Subcutaneous abdominal adipose tissue (tissue), 5 donors: ENCODE measurements at regions not wholly inside any gene's neighbourhood (a gene's known extent, or its start where the extent isn't known, plus 50 kb on each side); places are given as distances from the start of the nearest gene placed in this dataset.

Experiments
- H3K27ac ChIP-seq: one replicate; pipeline ENCODE4 v1.7.0; 2013; ENCODE audit warnings: low read depth, mild to moderate bottlenecking, inconsistent platforms, low read length, moderate library complexity
- H3K27me3 ChIP-seq, 5 donors: one replicate each; pipeline ENCODE4 v1.7.0; 2013; ENCODE audit warnings: low read length in 5 of 5, inconsistent platforms in 1 of 5; ENCODE audit not compliant: control insufficient read depth in 5 of 5, insufficient read depth in 4 of 5
- H3K36me3 ChIP-seq, 5 donors: one replicate each; pipeline ENCODE4 v1.7.0; 2013; ENCODE audit warnings: low read length in 5 of 5; ENCODE audit not compliant: control insufficient read depth in 5 of 5, insufficient read depth in 5 of 5
- H3K4me1 ChIP-seq, 5 donors: one replicate each; pipeline ENCODE4 v1.7.0; 2013; ENCODE audit warnings: low read length in 5 of 5, mild to moderate bottlenecking in 3 of 5, moderate library complexity in 1 of 5; ENCODE audit not compliant: control insufficient read depth in 5 of 5, insufficient read depth in 5 of 5
- H3K4me3 ChIP-seq, 5 donors: one replicate each; pipeline ENCODE4 v1.7.0; 2013; ENCODE audit warnings: low read length in 5 of 5, low read depth in 1 of 5
- H3K9ac ChIP-seq, 5 donors: one replicate each; pipeline ENCODE4 v1.7.0; 2013; ENCODE audit warnings: low read length in 5 of 5, mild to moderate bottlenecking in 4 of 5, moderate library complexity in 3 of 5
- H3K9me3 ChIP-seq, 5 donors: one replicate each; pipeline ENCODE4 v1.7.0; 2013; ENCODE audit warnings: low read length in 5 of 5; ENCODE audit not compliant: control insufficient read depth in 5 of 5
- donor health status: healthy.
- donor health status: healthy.
- donor health status: healthy.
- donor health status: healthy.
- donor health status: healthy.

- H3K9me3 ChIP-seq = no peaks in the 10 kb centered on the region
- no peak overlapping the region for H3K4me3 ChIP-seq
- H3K27ac ChIP-seq = no peak overlapping the region
- H3K36me3 ChIP-seq = no peaks in the 10 kb centered on the region
- H3K27me3 ChIP-seq = peaks cover 0 to 7% (median 0%) of the 10 kb centered on the region in 5 donors
- peaks cover 0 to 3% (median 0%) of the 10 kb centered on the region in 5 donors for H3K4me1 ChIP-seq
- no peak overlapping the region for H3K9ac ChIP-seq
Observed at GRCh38 chr5:57033503-57033902, 81.6 kb upstream of the MIER3 start.

DNA sequence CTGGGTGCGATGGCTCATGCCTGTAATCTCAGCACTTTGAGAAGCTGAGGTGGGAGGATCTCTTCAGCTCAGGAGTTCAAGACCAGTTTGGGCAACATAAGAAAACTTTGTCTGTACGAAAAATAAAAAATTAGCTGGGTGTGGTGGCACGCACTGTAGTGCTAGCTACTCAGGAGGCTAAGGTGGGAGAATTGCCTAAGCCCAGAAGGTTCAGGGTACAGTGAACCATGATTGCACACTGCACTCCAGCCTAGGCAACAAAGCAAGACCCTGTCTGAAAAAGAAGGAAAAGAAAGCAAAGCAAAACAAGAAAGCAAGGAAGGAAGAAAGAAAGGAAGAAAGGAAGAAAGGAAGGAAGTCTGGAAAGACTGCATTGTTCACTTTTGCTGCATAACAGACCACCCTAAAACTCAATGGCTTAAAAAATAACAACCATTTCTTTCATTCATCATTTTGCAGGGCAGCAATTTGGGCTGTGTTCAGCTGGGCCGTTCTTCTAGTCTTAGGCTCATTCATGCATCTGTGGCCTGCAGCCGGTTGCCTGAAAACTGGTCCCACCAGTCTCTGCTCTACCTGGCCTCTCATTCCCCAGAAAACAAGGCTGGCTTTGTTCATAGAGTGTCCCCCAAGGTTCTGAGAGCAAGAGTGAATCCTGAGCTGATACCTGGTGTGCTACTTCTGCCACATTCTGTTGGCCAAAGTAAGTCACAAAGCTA lies 82.4 kb upstream of the MIER3 start:
- peaks cover 0 to 7% (median 0%) of the 10 kb centered on the region in 5 donors for H3K27me3 ChIP-seq
- H3K9me3 ChIP-seq = no peaks in the 10 kb centered on the region
- H3K36me3 ChIP-seq = no peaks in the 10 kb centered on the region
- H3K27ac ChIP-seq = no peak overlapping the region
- peaks cover 0 to 3% (median 0%) of the 10 kb centered on the region in 5 donors for H3K4me1 ChIP-seq
- H3K4me3 ChIP-seq = no peak overlapping the region
- no peak overlapping the region for H3K9ac ChIP-seq

GRCh38 chr5:57035955-57036354 lies 84.0 kb upstream of the MIER3 start:
- Histone ChIP-seq H3K4me1 (no peaks in the 10 kb centered on the region), H3K9ac (no peak overlapping the region), H3K4me3 (no peak overlapping the region), H3K36me3 (no peaks in the 10 kb centered on the region), H3K9me3 (no peaks in the 10 kb centered on the region), H3K27me3 (peaks cover 0 to 7% (median 0%) of the 10 kb centered on the region in 5 donors), H3K27ac (no peak overlapping the region)

GRCh38 chr5:57036761-57037160 lies 84.8 kb upstream of the MIER3 start:
- H3K4me3 ChIP-seq = no peak overlapping the region
- no peaks in the 10 kb centered on the region for H3K36me3 ChIP-seq
- no peak overlapping the region for H3K9ac ChIP-seq
- no peak overlapping the region for H3K27ac ChIP-seq
- H3K27me3 ChIP-seq = peaks cover 0 to 7% (median 0%) of the 10 kb centered on the region in 5 donors
- H3K4me1 ChIP-seq = no peaks in the 10 kb centered on the region
- no peaks in the 10 kb centered on the region for H3K9me3 ChIP-seq

- Histone ChIP-seq H3K4me3 (no peak overlapping the region), H3K9ac (no peak overlapping the region), H3K27me3 (peaks cover 0 to 1% (median 0%) of the 10 kb centered on the region in 5 donors), H3K4me1 (no peaks in the 10 kb centered on the region), H3K36me3 (no peaks in the 10 kb centered on the region), H3K27ac (no peak overlapping the region), H3K9me3 (no peaks in the 10 kb centered on the region)
Observed at GRCh38 chr5:57037355-57037754, 85.4 kb upstream of the MIER3 start.

GRCh38 chr5:57041570-57041969 lies 89.6 kb upstream of the MIER3 start:
- Histone ChIP-seq H3K36me3 (no peaks in the 10 kb centered on the region), H3K4me1 (no peaks in the 10 kb centered on the region), H3K27me3 (peaks cover 0 to 2% (median 0%) of the 10 kb centered on the region in 5 donors), H3K9me3 (no peaks in the 10 kb centered on the region), H3K4me3 (no peak overlapping the region), H3K27ac (no peak overlapping the region), H3K9ac (no peak overlapping the region)

DNA sequence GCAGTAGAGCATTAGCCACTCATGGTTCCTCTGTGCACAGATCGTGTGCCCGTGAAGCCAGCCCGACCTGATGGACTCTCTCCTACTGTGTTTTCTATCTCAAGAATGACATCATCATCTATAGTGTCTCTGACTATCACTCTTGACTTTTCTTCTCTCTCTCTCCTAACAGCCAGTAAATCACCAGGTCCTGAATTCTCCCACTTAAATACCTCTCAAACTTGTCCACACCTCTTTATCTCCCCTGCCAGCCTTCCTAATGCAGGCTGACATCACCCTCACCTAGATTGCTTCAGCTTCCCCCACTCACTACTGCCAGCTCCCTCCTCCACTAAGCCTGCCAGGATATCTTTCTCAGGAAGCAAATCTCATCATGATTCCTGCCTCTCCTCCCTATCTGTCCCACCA lies 90.6 kb upstream of the MIER3 start:
- Histone ChIP-seq H3K36me3 (no peaks in the 10 kb centered on the region), H3K4me3 (no peak overlapping the region), H3K4me1 (no peaks in the 10 kb centered on the region), H3K27me3 (peaks cover 0 to 2% (median 0%) of the 10 kb centered on the region in 5 donors), H3K9me3 (no peaks in the 10 kb centered on the region), H3K9ac (no peak overlapping the region), H3K27ac (no peak overlapping the region)

- Histone ChIP-seq H3K4me1 (no peaks in the 10 kb centered on the region), H3K27me3 (peaks cover 0 to 4% (median 0%) of the 10 kb centered on the region in 5 donors), H3K9me3 (peaks cover 0 to 5% (median 0%) of the 10 kb centered on the region in 5 donors), H3K9ac (no peak overlapping the region), H3K4me3 (no peak overlapping the region), H3K27ac (no peak overlapping the region), H3K36me3 (no peaks in the 10 kb centered on the region)
Observed at GRCh38 chr5:57054135-57054534, 102.2 kb upstream of the MIER3 start.

DNA sequence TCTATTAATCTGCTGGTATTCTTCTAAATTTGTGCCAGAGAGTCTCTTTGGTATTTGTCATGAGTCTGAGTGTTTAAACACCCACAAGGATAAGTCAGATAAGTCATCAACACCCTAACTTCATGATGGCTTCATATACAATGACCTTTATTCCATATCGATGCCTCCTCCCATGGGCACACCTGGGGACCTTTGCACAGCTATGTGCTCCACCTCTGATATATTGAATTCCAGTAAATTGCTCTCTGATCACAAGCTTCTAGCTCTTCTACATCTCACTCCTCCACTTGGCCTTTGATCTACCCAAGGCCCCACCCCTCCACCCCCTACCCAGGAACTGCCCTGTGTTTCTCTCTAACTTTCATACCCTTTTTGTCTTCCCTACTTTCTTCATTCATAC lies 102.7 kb upstream of the MIER3 start:
- Histone ChIP-seq H3K9ac (no peak overlapping the region), H3K4me3 (no peak overlapping the region), H3K4me1 (no peaks in the 10 kb centered on the region), H3K27me3 (peaks cover 0 to 4% (median 0%) of the 10 kb centered on the region in 5 donors), H3K27ac (no peak overlapping the region), H3K36me3 (no peaks in the 10 kb centered on the region), H3K9me3 (peaks cover 0 to 5% (median 0%) of the 10 kb centered on the region in 5 donors)

DNA sequence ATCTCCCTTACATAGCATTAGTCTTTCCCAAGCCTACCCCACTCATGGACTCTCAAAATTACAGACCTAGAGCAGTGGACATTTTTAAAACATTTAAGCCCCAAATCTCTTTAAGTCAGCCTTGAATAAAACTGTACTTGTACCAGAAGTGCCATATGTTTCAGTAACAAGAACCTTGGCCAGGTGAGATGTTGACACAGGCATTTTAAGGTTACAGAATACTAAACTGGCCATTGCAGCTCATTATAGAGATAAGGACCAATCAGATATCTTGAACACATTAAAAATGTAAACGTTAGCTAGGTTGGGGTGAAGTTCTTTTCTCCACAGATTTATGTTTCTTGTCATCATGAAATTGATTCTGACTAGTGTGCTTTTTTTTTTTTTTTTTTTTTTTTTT lies 103.8 kb upstream of the MIER3 start:
- no peak overlapping the region for H3K9ac ChIP-seq
- H3K4me3 ChIP-seq = no peak overlapping the region
- H3K27me3 ChIP-seq = peaks cover 0 to 3% (median 0%) of the 10 kb centered on the region in 5 donors
- H3K27ac ChIP-seq = no peak overlapping the region
- no peaks in the 10 kb centered on the region for H3K36me3 ChIP-seq
- peaks cover 0 to 5% (median 0%) of the 10 kb centered on the region in 5 donors for H3K9me3 ChIP-seq
- no peaks in the 10 kb centered on the region for H3K4me1 ChIP-seq
